ENCODE measurements at regions not wholly inside any gene's neighbourhood (a gene's known extent, or its start where the extent isn't known, plus 50 kb on each side); places are given as distances from the start of the nearest gene placed in this dataset.

DNA sequence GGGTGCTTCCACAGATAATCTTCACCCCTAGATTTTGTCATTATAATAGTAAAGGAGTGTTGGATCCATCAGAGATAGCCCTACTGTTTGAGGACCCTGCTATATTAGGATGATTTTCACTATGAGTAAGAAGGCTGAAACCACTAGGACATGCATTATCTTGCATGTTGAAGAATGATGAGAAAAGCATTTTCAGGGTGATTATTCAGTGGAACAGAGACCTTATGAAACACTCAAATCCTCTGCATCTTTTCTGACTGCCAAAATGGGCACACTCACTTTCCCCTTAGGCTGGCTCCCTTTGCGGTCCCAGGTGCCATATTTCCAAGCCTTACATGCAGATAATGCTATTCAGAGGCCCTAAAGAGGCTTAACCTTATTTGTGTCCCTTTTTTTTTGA lies 296.9 kb downstream of the RND3 start:
- TF ChIP-seq, protein P1, sequence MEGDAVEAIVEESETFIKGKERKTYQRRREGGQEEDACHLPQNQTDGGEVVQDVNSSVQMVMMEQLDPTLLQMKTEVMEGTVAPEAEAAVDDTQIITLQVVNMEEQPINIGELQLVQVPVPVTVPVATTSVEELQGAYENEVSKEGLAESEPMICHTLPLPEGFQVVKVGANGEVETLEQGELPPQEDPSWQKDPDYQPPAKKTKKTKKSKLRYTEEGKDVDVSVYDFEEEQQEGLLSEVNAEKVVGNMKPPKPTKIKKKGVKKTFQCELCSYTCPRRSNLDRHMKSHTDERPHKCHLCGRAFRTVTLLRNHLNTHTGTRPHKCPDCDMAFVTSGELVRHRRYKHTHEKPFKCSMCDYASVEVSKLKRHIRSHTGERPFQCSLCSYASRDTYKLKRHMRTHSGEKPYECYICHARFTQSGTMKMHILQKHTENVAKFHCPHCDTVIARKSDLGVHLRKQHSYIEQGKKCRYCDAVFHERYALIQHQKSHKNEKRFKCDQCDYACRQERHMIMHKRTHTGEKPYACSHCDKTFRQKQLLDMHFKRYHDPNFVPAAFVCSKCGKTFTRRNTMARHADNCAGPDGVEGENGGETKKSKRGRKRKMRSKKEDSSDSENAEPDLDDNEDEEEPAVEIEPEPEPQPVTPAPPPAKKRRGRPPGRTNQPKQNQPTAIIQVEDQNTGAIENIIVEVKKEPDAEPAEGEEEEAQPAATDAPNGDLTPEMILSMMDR (IDR thresholded peaks at IDR 0.05), result no peak
- no peak for TF ChIP-seq POLR2AphosphoS5 (IDR thresholded peaks at IDR 0.05; ENCODE audit: low read depth, low read length)
- TF ChIP-seq, protein P2, sequence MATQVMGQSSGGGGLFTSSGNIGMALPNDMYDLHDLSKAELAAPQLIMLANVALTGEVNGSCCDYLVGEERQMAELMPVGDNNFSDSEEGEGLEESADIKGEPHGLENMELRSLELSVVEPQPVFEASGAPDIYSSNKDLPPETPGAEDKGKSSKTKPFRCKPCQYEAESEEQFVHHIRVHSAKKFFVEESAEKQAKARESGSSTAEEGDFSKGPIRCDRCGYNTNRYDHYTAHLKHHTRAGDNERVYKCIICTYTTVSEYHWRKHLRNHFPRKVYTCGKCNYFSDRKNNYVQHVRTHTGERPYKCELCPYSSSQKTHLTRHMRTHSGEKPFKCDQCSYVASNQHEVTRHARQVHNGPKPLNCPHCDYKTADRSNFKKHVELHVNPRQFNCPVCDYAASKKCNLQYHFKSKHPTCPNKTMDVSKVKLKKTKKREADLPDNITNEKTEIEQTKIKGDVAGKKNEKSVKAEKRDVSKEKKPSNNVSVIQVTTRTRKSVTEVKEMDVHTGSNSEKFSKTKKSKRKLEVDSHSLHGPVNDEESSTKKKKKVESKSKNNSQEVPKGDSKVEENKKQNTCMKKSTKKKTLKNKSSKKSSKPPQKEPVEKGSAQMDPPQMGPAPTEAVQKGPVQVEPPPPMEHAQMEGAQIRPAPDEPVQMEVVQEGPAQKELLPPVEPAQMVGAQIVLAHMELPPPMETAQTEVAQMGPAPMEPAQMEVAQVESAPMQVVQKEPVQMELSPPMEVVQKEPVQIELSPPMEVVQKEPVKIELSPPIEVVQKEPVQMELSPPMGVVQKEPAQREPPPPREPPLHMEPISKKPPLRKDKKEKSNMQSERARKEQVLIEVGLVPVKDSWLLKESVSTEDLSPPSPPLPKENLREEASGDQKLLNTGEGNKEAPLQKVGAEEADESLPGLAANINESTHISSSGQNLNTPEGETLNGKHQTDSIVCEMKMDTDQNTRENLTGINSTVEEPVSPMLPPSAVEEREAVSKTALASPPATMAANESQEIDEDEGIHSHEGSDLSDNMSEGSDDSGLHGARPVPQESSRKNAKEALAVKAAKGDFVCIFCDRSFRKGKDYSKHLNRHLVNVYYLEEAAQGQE (IDR thresholded peaks at IDR 0.05; ENCODE audit: insufficient read depth in 1 of 2, low read depth in 2 of 2, low read length in 1 of 2), result no peak
- TF ChIP-seq SIN3A (IDR thresholded peaks at IDR 0.05; ENCODE audit: borderline replicate concordance, insufficient read depth, low read depth, low read length), result no peak
- no peak for TF ChIP-seq TCF7L2 (IDR thresholded peaks at IDR 0.05; ENCODE audit: low read depth, low read length)
